CD14-positive monocyte (primary cell): ENCODE measurements at regions not wholly inside any gene's neighbourhood (a gene's known extent, or its start where the extent isn't known, plus 50 kb on each side); places are given as distances from the start of the nearest gene placed in this dataset.

Experiments
- DNase-seq, 3 donors: peaks; one replicate each; pipeline ENCODE4 v3.0.0-alpha.2; 2011 to 2022
- H2AFZ ChIP-seq: 2 replicates; pipeline ENCODE4 v1.6.0; 2012; ENCODE audit warnings: mild to moderate bottlenecking, low read depth, low read length, inconsistent platforms; ENCODE audit not compliant: insufficient read depth, poor library complexity, severe bottlenecking
- H3K27ac ChIP-seq, 2 donors: 1 replicate in 1 of 2; 2 replicates in 1 of 2; pipeline ENCODE4 v1.5.1; 2012 to 2013; ENCODE audit warnings: low read length in 2 of 2, control low read depth in 1 of 2, inconsistent platforms in 1 of 2, low read depth in 1 of 2, mild to moderate bottlenecking in 1 of 2
- H3K27me3 ChIP-seq, 2 donors: one replicate each; pipeline versions ENCODE4 v1.6.0 to v1.6.1; 2011 to 2013; ENCODE audit warnings: low read length in 2 of 2; ENCODE audit not compliant: control insufficient read depth in 2 of 2, insufficient read depth in 2 of 2
- H3K36me3 ChIP-seq, 2 donors: replicated peaks in 1 of 2; 1 replicate in 1 of 2; 2 replicates in 1 of 2; pipeline versions ENCODE4 v1.5.1 to v1.6.1; 2012 to 2013; ENCODE audit warnings: low read length in 2 of 2, control low read depth in 1 of 2, inconsistent platforms in 1 of 2, mild to moderate bottlenecking in 1 of 2; ENCODE audit not compliant: insufficient read depth in 2 of 2, control insufficient read depth in 1 of 2
- H3K4me1 ChIP-seq, 2 donors: 1 replicate in 1 of 2; 2 replicates in 1 of 2; pipeline versions ENCODE4 v1.5.1 to v1.6.1; 2012 to 2013; ENCODE audit warnings: low read length in 2 of 2, control low read depth in 1 of 2, inconsistent platforms in 1 of 2, mild to moderate bottlenecking in 1 of 2, moderate library complexity in 1 of 2; ENCODE audit not compliant: insufficient read depth in 2 of 2, control insufficient read depth in 1 of 2
- H3K4me2 ChIP-seq: replicated peaks from 2 replicates; pipeline ENCODE3; 2012; ENCODE audit warnings: low read length, moderate library complexity, mild to moderate bottlenecking; ENCODE audit not compliant: poor library complexity, severe bottlenecking; ENCODE audit errors: extremely low read depth
- H3K4me3 ChIP-seq, 3 experiments: fragments of 200-600 bp in 1 of 3; sonication (generic) in 1 of 3; replicated peaks in 1 of 3; 1 replicate in 2 of 3; 2 replicates in 1 of 3; pipeline ENCODE4 v1.5.1; 2011 to 2013; ENCODE audit warnings: low read length in 3 of 3, mild to moderate bottlenecking in 3 of 3, control low read depth in 2 of 3, low read depth in 2 of 3, inconsistent platforms in 1 of 3, moderate library complexity in 1 of 3
- H3K79me2 ChIP-seq: 2 replicates; pipeline ENCODE4 v1.6.0; 2012; ENCODE audit warnings: mild to moderate bottlenecking, control low read depth, inconsistent platforms, low read length, moderate library complexity; ENCODE audit not compliant: insufficient read depth
- H3K9ac ChIP-seq: 2 replicates; pipeline ENCODE4 v1.6.0; 2017; ENCODE audit warnings: low read length, mild to moderate bottlenecking; ENCODE audit not compliant: insufficient read depth, poor library complexity, severe bottlenecking
- H3K9me3 ChIP-seq, 2 donors: replicated peaks in 1 of 2; 1 replicate in 1 of 2; 2 replicates in 1 of 2; pipeline versions ENCODE4 v1.5.1 to v1.6.1; 2012 to 2013; ENCODE audit warnings: low read length in 2 of 2, control low read depth in 1 of 2; ENCODE audit not compliant: control insufficient read depth in 1 of 2, insufficient read depth in 1 of 2
- H4K20me1 ChIP-seq: 2 replicates; pipeline ENCODE4 v1.6.0; 2012; ENCODE audit warnings: mild to moderate bottlenecking, low read length, control low read depth, moderate library complexity; ENCODE audit not compliant: insufficient read depth
- H3K27ac Mint-ChIP-seq, 7 donors: one replicate each; pipeline ENCODE4 v1.8.0; 2020; ENCODE audit warnings: mild to moderate bottlenecking in 7 of 7, mixed read lengths in 7 of 7, moderate library complexity in 6 of 7, inconsistent platforms in 2 of 7
- H3K27me3 Mint-ChIP-seq, 3 donors: one replicate each; pipeline ENCODE4 v1.8.0; 2021 to 2022; ENCODE audit warnings: low read depth in 3 of 3, mild to moderate bottlenecking in 3 of 3, mixed read lengths in 3 of 3, moderate library complexity in 3 of 3, inconsistent platforms in 1 of 3
- H3K36me3 Mint-ChIP-seq, 2 donors: one replicate each; pipeline ENCODE4 v1.8.0; 2020; ENCODE audit warnings: mixed read lengths in 2 of 2, inconsistent platforms in 1 of 2, mild to moderate bottlenecking in 1 of 2
- H3K4me1 Mint-ChIP-seq: one replicate; pipeline ENCODE4 v1.8.0; 2020; ENCODE audit warnings: mild to moderate bottlenecking, mixed read lengths
- H3K4me3 Mint-ChIP-seq, 2 donors: one replicate each; pipeline ENCODE4 v1.8.0; 2020; ENCODE audit warnings: mild to moderate bottlenecking in 2 of 2, mixed read lengths in 2 of 2, moderate library complexity in 1 of 2
- H3K9me3 Mint-ChIP-seq, 7 donors: one replicate each; pipeline ENCODE4 v1.8.0; 2020 to 2022; ENCODE audit warnings: mixed read lengths in 7 of 7, mild to moderate bottlenecking in 6 of 7, moderate library complexity in 6 of 7, inconsistent platforms in 2 of 7
- CTCF ChIP-seq: fragments of 200-600 bp; IDR thresholded peaks from one replicate; pipeline ENCODE4 v1.8.0; 2022; ENCODE audit warnings: antibody characterized with exemption, mild to moderate bottlenecking
- WGBS: methylation state at CpG from one replicate; pipeline ENCODE4 v1.1.5; 2013; ENCODE audit warnings: missing lambda C conversion rate; ENCODE audit not compliant: insufficient coverage; 5-methylcytosine and 5-hydroxymethylcytosine counted together
- intact Hi-C, 2 donors: fragments of 100-400 bp; cut with micrococcal nuclease; formaldehyde crosslinking; loops; one replicate each; pipeline versions ENCODE4 v1.15.0 to v1.15.1; 2023

GRCh38 chr12:63066136-63066535 is 84.9 kb downstream of the AVPR1A start:
- WGBS = 100% methylated on average over 1 of the region's 1 CpG
- no peaks in the 10 kb centered on the region for H3K9me3 ChIP-seq
- H4K20me1 ChIP-seq = no peaks in the 10 kb centered on the region
- H3K27me3 ChIP-seq = no peaks in the 10 kb centered on the region
- H3K79me2 ChIP-seq = no peaks in the 10 kb centered on the region
- no peak overlapping the region for H3K9ac ChIP-seq
- Mint-ChIP-seq H3K36me3 (no peaks in the 10 kb centered on the region), H3K4me1 (peaks cover 8% of the 10 kb centered on the region), H3K4me3 (no peak overlapping the region), H3K9me3 (no peaks in the 10 kb centered on the region), H3K27ac (no peak overlapping the region), H3K27me3 (no peaks in the 10 kb centered on the region)
- intact Hi-C loops = no loop called here
- no peak overlapping the region for H3K27ac ChIP-seq
- no peak overlapping the region for H2AFZ ChIP-seq
- no peaks in the 10 kb centered on the region for H3K4me1 ChIP-seq
- TF ChIP-seq CTCF = no peak
- no peak overlapping the region for H3K4me3 ChIP-seq
- no peaks in the 10 kb centered on the region for H3K36me3 ChIP-seq
- DNase-seq = no peak
- H3K4me2 ChIP-seq = no peak overlapping the region

- no peak for DNase-seq
- TF ChIP-seq CTCF = no peak
- Mint-ChIP-seq H3K36me3 (no peaks in the 10 kb centered on the region), H3K27me3 (peaks cover 0 to 3% (median 0%) of the 10 kb centered on the region in 3 donors), H3K27ac (no peak overlapping the region), H3K4me1 (peaks cover 8% of the 10 kb centered on the region), H3K9me3 (peaks cover 0 to 2% (median 0%) of the 10 kb centered on the region in 7 donors), H3K4me3 (no peak overlapping the region)
- no CpG with 5 or more reads among the region's 1 CpG for WGBS
- no peaks in the 10 kb centered on the region for H3K9me3 ChIP-seq
- no peaks in the 10 kb centered on the region for H3K79me2 ChIP-seq
- H3K4me1 ChIP-seq = no peaks in the 10 kb centered on the region
- no peak overlapping the region for H3K9ac ChIP-seq
- no peak overlapping the region for H3K4me2 ChIP-seq
- intact Hi-C loops = no loop called here
- H4K20me1 ChIP-seq = no peaks in the 10 kb centered on the region
- no peak overlapping the region for H3K27ac ChIP-seq
- no peaks in the 10 kb centered on the region for H3K27me3 ChIP-seq
- no peak overlapping the region for H2AFZ ChIP-seq
- no peak overlapping the region for H3K4me3 ChIP-seq
- no peaks in the 10 kb centered on the region for H3K36me3 ChIP-seq
Observed at GRCh38 chr12:63064080-63064479, 86.9 kb downstream of the AVPR1A start.
